Activated T-helper 1 cell treated with anti-CD3 and anti-CD28 coated beads, Interleukin-12 subunit alpha, Interleukin-12 subunit beta, Interleukin-2, Interleukin-4 antibody, amounts not matched to agents 30 ng/mL and 10 ng/mL and 1 ng/mL, durations not matched to agents 14 hours and 24 hours and 36 hours (primary cell): ENCODE measurements at regions not wholly inside any gene's neighbourhood (a gene's known extent, or its start where the extent isn't known, plus 50 kb on each side); places are given as distances from the start of the nearest gene placed in this dataset.

ENCODE experiments used
- DNase-seq: peaks from one replicate; pipeline ENCODE4 v3.0.0; 2021; ENCODE audit warnings: low spot score
- H3K27ac Mint-ChIP-seq: one replicate; pipeline ENCODE4 v1.8.0; 2021; ENCODE audit warnings: mild to moderate bottlenecking, mixed read lengths
- H3K27me3 Mint-ChIP-seq: one replicate; pipeline ENCODE4 v1.8.0; 2022; ENCODE audit warnings: mild to moderate bottlenecking, moderate library complexity, mixed read lengths; ENCODE audit not compliant: insufficient read depth
- H3K36me3 Mint-ChIP-seq: one replicate; pipeline ENCODE4 v1.8.0; 2021; ENCODE audit warnings: low read depth, mixed read lengths
- H3K4me1 Mint-ChIP-seq: one replicate; pipeline ENCODE4 v1.8.0; 2021; ENCODE audit warnings: low read depth, mixed read lengths
- H3K4me3 Mint-ChIP-seq: one replicate; pipeline ENCODE4 v1.8.0; 2021; ENCODE audit warnings: mild to moderate bottlenecking, moderate library complexity, mixed read lengths
- H3K9me3 Mint-ChIP-seq: one replicate; pipeline ENCODE4 v1.8.0; 2021; ENCODE audit warnings: mixed read lengths
- intact Hi-C: fragments of 100-400 bp; cut with micrococcal nuclease; formaldehyde crosslinking; loops from one replicate; pipeline ENCODE4 v1.15.1; 2024

DNA sequence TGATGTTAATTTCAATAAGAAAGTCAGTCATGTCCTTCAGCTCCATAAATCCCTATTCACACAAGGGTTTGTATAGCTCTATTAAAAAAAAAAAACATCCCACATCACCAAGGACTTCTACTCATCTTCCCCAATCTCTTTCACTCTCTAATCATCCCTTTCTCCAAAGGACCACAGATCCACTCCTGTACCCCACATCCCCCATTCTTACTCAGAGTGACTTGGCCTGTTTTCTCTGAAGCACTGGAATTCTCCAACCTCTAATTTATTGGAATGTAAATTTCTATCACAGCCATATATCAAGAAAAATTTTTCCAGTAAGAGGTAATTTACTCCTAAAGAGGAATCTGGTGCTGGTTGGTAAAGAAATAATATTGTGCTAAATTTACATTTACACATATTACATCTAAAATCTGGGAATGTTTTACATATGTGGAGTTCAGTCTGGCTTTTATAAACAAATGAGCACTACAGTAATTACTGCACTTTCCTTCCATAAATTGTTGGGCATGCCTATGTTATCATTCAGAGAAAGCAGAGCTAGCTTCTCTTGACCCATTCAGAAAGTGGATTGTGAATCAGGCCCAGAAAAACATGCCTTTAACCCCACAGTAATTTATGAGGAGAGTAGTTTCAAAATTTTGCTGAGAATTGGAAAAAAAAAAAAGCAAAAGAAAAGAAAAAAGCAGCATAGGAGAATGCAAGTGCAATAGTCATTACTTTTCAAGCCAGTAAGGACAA lies 399.5 kb upstream of the TNC start:
- Mint-ChIP-seq H3K4me3 (no peak overlapping the region), H3K27ac (no peak overlapping the region), H3K27me3 (peaks cover 3% of the 10 kb centered on the region), H3K4me1 (no peaks in the 10 kb centered on the region), H3K36me3 (no peaks in the 10 kb centered on the region), H3K9me3 (no peaks in the 10 kb centered on the region)
- intact Hi-C loops = no loop called here
- no peak for DNase-seq

DNA sequence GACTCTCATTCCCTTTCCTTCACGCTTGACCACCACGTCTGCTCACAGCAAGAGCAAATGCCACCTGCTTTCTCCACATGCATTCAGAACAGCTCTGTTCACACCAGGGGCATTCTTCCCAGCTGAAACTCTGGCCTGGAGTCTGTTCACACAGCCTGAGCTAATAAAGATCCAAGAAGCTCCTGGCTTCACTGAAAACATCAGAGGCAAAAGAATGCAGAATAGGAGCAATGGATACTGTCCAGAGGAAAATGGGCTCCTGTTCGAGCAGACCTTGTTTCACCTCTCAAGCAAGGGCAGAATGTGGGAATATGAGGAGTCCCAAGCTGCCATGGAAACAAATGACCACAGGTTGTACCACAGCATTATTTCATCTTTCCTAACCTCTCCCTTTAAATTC lies 402.7 kb upstream of the TNC start:
- intact Hi-C loops = loop anchor here (10.0 kb wide), 1 partner anchor 616 kb away; no protein-coding TSS in a partner anchor
- H3K4me1 Mint-ChIP-seq = no peaks in the 10 kb centered on the region

DNA sequence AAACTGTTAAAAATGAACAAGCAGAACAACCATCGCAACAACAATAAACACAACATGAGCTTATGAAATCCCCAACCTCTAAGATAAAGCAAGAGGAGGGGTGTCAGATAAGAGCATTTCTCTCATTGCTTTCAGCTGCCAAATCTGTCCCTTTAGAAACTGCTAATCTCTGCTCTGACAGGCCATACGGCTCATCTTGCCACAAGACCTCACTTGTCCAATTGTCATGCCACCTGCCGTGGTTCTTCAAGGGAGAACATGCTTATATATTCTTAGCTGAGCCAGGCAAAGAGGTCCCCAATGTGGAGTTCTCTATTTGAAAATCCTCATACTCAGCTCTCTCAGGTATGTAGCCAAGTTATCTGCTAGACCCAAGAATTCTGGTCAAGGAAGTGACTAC lies 405.0 kb upstream of the TNC start:
- H3K4me3 Mint-ChIP-seq = no peak overlapping the region
- H3K27ac Mint-ChIP-seq = no peak overlapping the region
- H3K27me3 Mint-ChIP-seq = peaks cover 6% of the 10 kb centered on the region
- intact Hi-C loops = loop anchor here (10.0 kb wide), 1 partner anchor 618 kb away; no protein-coding TSS in a partner anchor
- H3K9me3 Mint-ChIP-seq = no peaks in the 10 kb centered on the region
- H3K36me3 Mint-ChIP-seq = no peaks in the 10 kb centered on the region
- DNase-seq = no peak
- no peaks in the 10 kb centered on the region for H3K4me1 Mint-ChIP-seq

More for the DNA sequence above, 402.7 kb upstream of the TNC start:
- Mint-ChIP-seq H3K4me3 (no peak overlapping the region), H3K27ac (no peak overlapping the region), H3K9me3 (no peaks in the 10 kb centered on the region), H3K27me3 (peaks cover 6% of the 10 kb centered on the region), H3K36me3 (no peaks in the 10 kb centered on the region)
- no peak for DNase-seq

DNA sequence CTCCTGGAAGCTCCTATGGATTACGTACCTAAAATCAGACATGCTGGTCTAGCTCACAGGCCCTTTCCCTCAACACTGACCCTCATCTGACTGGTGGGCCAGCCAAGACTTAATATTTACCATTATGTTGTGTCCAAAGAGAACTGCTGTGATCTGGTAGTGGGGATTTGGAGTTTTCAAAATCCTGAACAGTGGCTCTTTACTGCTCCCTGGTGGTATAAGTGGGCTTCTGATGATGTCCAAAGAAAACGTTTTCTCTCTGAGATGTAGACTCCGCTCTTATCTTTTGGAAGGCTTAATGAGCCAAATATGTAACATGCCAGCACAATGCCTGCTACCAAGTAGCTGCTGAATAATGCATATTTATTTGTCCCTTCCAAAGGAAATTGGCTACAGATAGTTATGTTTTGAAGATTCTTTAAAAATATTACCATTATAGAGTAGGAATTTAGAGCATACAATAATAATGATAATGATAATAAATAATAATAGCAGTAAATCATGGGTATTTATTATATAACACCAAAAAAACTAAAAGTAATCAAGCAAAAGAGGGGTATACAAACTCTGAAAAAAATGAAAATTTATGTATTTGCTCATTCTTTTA lies 406.6 kb upstream of the TNC start:
- Mint-ChIP-seq H3K4me3 (no peak overlapping the region), H3K27me3 (peaks cover 3% of the 10 kb centered on the region), H3K4me1 (no peaks in the 10 kb centered on the region), H3K27ac (no peak overlapping the region), H3K9me3 (no peaks in the 10 kb centered on the region), H3K36me3 (no peaks in the 10 kb centered on the region)
- intact Hi-C loops = loop anchor here (1.0 to 10.0 kb wide), 5 partner anchors 510 to 1120 kb away; no protein-coding TSS in a partner anchor
- no peak for DNase-seq

DNA sequence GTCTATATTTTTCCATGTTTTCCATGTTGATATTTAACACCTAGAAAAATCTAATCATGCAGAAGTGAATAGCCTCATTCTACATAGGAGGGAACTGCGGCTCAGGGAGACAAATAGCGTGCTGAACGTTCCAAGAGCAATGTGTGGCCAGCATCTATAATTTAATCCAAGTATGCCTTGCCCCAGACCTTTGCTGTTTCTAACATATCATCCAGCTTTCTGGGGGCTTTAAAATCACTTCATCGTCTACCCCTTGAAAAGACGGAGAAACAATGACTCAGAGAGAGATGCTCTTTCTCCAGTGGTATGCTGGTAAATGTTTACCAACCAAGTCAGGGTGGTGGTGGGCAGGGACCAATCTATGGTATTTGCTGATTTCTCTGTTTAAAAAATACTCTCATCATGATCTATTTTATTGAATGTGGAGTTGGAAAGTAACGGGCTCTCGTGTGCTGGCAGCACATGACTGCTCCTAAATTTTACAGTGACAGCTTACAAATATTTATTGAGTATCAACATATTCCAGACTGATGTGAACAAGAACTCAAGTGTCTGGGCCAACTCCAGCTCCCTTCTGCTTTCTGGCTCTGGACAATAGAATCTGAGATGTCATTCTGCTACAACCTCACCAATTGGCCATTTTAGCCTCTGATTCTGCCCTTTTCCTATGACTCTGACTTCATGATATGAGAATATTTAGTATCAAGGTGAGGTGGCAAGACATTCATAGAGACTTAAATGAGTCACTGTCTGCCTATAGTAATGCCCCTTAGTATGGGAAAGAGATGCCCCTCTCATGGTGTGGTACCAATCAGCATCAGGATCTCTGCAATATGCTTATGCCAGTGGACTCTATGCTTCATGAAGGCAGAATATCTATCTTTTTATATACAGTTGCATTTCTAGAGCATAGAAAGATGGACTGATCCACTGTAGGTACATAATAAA lies 407.4 kb upstream of the TNC start:
- Mint-ChIP-seq H3K9me3 (no peaks in the 10 kb centered on the region), H3K4me1 (no peaks in the 10 kb centered on the region), H3K27ac (no peak overlapping the region), H3K27me3 (peaks cover 3% of the 10 kb centered on the region), H3K36me3 (no peaks in the 10 kb centered on the region), H3K4me3 (no peak overlapping the region)
- no peak for DNase-seq
- intact Hi-C loops = loop anchor here (2.0 to 10.0 kb wide), 3 partner anchors 621 to 1121 kb away; no protein-coding TSS in a partner anchor

DNA sequence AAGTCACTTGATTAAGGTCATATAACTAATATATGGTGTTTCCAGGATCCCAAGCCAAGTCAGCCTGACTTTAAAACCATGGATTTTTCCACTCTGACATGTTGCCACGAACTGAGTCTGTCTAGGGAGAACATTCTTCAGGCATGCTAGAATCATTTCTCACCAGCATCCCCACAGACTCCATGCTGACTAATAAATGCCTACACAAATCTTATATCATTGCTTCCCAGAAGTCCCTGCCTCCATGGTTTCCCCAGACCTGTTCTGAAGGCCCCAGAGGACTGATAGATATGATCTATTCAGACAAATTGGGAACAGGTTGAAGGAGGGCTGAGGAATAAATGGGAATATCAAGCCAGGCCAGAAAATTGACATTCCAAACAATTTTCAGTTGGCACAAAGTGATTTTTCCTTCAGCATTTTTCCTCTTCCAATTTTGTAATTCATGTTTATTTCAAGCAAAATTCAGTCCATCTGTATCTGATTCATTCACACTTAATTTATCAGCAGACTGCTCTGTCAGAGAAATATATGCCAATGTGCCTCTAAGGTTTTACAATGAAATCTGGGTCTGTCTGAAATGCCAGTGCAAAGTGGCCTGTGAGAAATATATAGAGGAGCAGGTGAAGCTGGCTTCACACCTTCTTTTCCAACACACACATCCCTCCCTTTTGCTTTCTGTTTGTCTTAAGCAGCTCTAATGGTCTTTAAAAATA lies 413.6 kb upstream of the TNC start:
- Mint-ChIP-seq H3K4me3 (no peak overlapping the region), H3K4me1 (no peaks in the 10 kb centered on the region), H3K27ac (no peak overlapping the region), H3K27me3 (peaks cover 8% of the 10 kb centered on the region), H3K36me3 (no peaks in the 10 kb centered on the region), H3K9me3 (no peaks in the 10 kb centered on the region)
- no peak for DNase-seq
- intact Hi-C loops = no loop called here

DNA sequence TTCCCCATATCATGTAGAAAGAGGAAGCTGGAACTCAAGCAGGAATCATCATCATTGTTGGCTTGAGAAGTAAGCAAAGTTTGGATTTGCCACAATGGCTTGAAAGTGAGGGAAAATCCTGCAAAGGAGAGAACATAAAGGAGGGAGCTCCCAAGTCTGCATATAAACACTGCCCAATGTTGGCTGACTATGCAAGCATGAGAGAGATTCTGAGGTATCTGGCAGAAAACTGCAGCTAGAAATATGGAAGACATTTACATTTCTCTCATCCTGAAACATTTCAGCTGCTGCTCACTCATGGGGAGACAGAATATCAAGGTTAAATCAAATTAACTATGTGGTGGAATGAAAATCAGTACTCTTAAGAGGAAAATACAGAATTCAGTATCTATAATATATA lies 415.6 kb upstream of the TNC start:
- Mint-ChIP-seq H3K4me3 (no peak overlapping the region), H3K27ac (no peak overlapping the region), H3K36me3 (no peaks in the 10 kb centered on the region), H3K9me3 (no peaks in the 10 kb centered on the region), H3K4me1 (no peaks in the 10 kb centered on the region), H3K27me3 (peaks cover 14% of the 10 kb centered on the region)
- no peak for DNase-seq
- intact Hi-C loops = no loop called here

DNA sequence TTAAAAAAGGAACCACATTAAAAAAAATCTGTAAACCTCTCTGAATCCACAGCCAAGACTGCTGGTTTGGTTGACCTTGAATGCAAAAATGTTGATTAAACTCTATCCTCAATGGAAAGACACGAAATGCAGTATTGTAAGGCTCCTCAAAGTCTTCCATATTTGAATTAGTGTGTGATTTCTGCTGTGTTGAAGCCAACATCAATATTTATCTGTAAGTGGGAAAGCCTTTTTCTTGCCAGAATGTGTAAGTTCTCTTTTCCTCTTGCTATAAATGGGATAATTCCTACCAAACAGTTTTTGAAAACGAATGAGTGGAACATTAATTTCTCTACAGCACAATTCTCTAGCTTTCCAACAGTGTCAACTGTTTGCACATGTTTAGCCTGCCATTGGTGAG lies 422.1 kb upstream of the TNC start:
- no peak for DNase-seq
- H3K27ac Mint-ChIP-seq = no peak overlapping the region
- no peak overlapping the region for H3K4me3 Mint-ChIP-seq
- H3K36me3 Mint-ChIP-seq = no peaks in the 10 kb centered on the region
- peaks cover 21% of the 10 kb centered on the region for H3K27me3 Mint-ChIP-seq
- no peaks in the 10 kb centered on the region for H3K4me1 Mint-ChIP-seq
- intact Hi-C loops = no loop called here
- H3K9me3 Mint-ChIP-seq = no peaks in the 10 kb centered on the region

DNA sequence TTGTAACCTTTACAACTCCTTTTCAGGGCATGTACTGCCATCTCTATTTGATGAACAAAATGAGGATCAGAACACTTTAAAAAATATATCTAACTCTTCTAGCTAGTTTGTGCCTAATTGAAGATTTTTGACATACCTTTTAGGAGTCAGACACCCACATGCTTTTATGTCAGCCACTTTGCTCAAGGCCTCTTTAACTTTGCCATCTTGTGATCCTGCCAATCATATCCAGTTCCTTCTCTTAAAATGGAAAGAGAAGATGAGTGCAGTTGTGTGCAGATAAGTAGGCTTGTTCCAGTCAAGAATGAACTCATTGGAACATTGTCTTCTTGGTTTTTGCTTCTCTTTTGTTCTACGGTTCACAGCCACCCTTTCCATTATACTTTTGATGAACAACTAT lies 425.6 kb upstream of the TNC start:
- Mint-ChIP-seq H3K4me1 (no peaks in the 10 kb centered on the region), H3K36me3 (no peaks in the 10 kb centered on the region), H3K27ac (no peak overlapping the region), H3K4me3 (no peak overlapping the region), H3K27me3 (peaks cover 11% of the 10 kb centered on the region), H3K9me3 (no peaks in the 10 kb centered on the region)
- no peak for DNase-seq
- intact Hi-C loops = no loop called here

DNA sequence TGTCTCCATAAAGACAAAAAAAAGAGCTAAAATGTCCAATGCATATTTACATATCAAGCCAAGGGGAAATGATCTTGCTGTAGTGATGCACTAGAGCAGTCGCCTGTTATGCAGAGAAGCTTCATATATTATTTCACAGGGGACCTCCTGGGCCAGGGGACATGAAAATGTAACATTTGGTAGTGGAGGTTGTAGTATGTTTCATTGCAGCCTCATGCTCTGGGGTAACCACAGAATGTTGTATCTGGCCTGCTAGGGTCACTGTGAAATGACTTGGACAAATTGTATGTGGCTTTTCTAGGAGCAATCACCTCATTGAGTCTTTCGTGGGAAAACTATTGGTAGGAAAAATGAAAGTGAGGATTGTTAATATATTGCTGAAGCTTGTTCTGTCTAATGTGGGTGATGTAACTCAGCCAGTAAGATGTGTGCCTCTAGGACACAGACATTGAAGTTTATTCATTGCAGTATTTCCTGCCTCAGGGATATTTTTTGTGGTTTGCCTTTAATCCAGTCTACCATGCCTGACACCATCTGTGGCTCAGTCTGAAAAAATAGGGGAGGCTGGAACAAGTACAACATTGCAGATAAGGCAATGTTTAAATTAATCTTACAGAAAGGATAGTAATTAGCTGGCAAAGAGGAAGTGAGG lies 430.8 kb upstream of the TNC start:
- H3K27ac Mint-ChIP-seq = no peak overlapping the region

DNA sequence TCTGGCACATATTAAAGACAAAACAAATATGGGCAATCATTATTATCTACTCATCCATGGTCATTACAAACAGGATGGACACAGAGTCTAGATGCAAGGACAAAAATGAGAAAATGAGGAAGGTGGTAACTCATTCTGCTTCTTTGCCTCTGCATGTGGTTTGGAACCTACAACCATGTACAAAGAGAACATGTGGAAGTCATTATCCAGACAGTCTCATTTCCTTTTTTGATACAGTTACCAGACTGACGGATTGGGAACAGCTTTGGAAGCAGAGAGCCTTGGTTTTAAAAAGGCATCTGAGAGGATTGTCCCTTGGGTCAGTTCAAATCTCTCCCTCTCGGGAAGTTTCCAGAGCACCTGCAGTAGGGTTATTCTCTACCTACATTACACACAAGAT lies 433.4 kb upstream of the TNC start:
- Mint-ChIP-seq H3K4me3 (no peak overlapping the region), H3K4me1 (no peaks in the 10 kb centered on the region), H3K27ac (no peak overlapping the region), H3K36me3 (no peaks in the 10 kb centered on the region), H3K9me3 (no peaks in the 10 kb centered on the region), H3K27me3 (peaks cover 5% of the 10 kb centered on the region)
- no peak for DNase-seq
- intact Hi-C loops = no loop called here

More for the DNA sequence above, 430.8 kb upstream of the TNC start:
- peaks cover 10% of the 10 kb centered on the region for H3K27me3 Mint-ChIP-seq
- no peaks in the 10 kb centered on the region for H3K9me3 Mint-ChIP-seq
- intact Hi-C loops = no loop called here
- H3K36me3 Mint-ChIP-seq = no peaks in the 10 kb centered on the region
- no peaks in the 10 kb centered on the region for H3K4me1 Mint-ChIP-seq
- no peak for DNase-seq
- no peak overlapping the region for H3K4me3 Mint-ChIP-seq
